Coronary artery (tissue), 2 donors: ENCODE measurements at regions not wholly inside any gene's neighbourhood (a gene's known extent, or its start where the extent isn't known, plus 50 kb on each side); places are given as distances from the start of the nearest gene placed in this dataset.

ENCODE experiments used
- DNase-seq: peaks from one replicate; pipeline ENCODE4 v3.0.0-alpha.2; 2017; ENCODE audit warnings: low spot score
- H3K27ac ChIP-seq, 2 donors: fragments of 200-600 bp; sonication (generic); one replicate each; pipeline ENCODE4 v1.5.1; 2016 to 2019
- H3K4me3 ChIP-seq: fragments of 200-600 bp; sonication (generic); 2 replicates; pipeline ENCODE4 v1.5.1; 2016; ENCODE audit warnings: mild to moderate bottlenecking, moderate library complexity
- CTCF ChIP-seq: fragments of 200-600 bp; sonication (generic); IDR thresholded peaks from one replicate; pipeline ENCODE4 v1.5.1; 2019; ENCODE audit warnings: antibody characterized with exemption

GRCh38 chr13:63093907-63094469, 1678.3 kb upstream of the PCDH20 start:
- no peak overlapping the region for H3K4me3 ChIP-seq
- TF ChIP-seq CTCF: no peak
- H3K27ac ChIP-seq: no peak overlapping the region
- no peak for DNase-seq

GRCh38 chr13:63092456-63092855, 1676.8 kb upstream of the PCDH20 start:
- DNase-seq: no peak
- H3K27ac ChIP-seq: no peak overlapping the region
- no peak for TF ChIP-seq CTCF
- H3K4me3 ChIP-seq: no peak overlapping the region

GRCh38 chr13:63090524-63090923, 1674.9 kb upstream of the PCDH20 start:
- no peak for TF ChIP-seq CTCF
- no peak overlapping the region for H3K4me3 ChIP-seq
- no peak overlapping the region for H3K27ac ChIP-seq
- no peak for DNase-seq

- Histone ChIP-seq H3K27ac (no peak overlapping the region), H3K4me3 (no peak overlapping the region)
- TF ChIP-seq CTCF: no peak
- DNase-seq: no peak
Observed at GRCh38 chr13:63088226-63088625, 1672.6 kb upstream of the PCDH20 start.

GRCh38 chr13:63086286-63086685, 1670.6 kb upstream of the PCDH20 start:
- DNase-seq: no peak
- no peak overlapping the region for H3K4me3 ChIP-seq
- no peak for TF ChIP-seq CTCF
- no peak overlapping the region for H3K27ac ChIP-seq

- DNase-seq: no peak
- no peak for TF ChIP-seq CTCF
- Histone ChIP-seq H3K27ac (no peak overlapping the region), H3K4me3 (no peak overlapping the region)
Observed at GRCh38 chr13:63085851-63086250, 1670.2 kb upstream of the PCDH20 start.

GRCh38 chr13:63081400-63082014, 1665.9 kb upstream of the PCDH20 start:
- Histone ChIP-seq H3K4me3 (no peak overlapping the region), H3K27ac (no peak overlapping the region)
- DNase-seq: no peak
- TF ChIP-seq CTCF: no peak
